Left hindlimb (tissue), 1 donor: ENCODE measurements at regions not wholly inside any gene's neighbourhood (a gene's known extent, or its start where the extent isn't known, plus 50 kb on each side); places are given as distances from the start of the nearest gene placed in this dataset.
A peak's percentile ranks its signal among the peaks of the same experiment; 100 is the strongest.

ENCODE experiments used
- DNase-seq: peaks from one replicate; pipeline ENCODE4 v3.0.0-alpha.2; 2018

DNA sequence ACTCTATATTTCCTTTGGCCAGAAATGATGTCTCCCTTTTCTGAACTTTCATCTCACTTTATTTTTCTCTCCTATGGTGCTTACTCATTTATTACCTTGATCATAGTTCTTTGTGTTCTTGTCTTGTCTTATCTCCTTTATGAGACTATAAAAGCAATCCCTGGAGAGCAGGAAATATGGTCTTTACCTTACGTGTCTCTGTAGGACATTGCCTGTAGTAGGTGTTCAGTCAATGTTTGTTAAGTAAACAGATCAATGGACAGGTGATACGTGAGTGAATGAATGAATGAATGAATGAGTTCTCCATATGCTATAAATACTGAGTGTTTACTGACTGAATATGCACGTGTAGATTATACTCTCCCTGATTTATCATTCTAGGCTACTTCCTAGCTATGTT is 193.7 kb upstream of the HMGA2 start:
- DNase-seq: no peak

DNA sequence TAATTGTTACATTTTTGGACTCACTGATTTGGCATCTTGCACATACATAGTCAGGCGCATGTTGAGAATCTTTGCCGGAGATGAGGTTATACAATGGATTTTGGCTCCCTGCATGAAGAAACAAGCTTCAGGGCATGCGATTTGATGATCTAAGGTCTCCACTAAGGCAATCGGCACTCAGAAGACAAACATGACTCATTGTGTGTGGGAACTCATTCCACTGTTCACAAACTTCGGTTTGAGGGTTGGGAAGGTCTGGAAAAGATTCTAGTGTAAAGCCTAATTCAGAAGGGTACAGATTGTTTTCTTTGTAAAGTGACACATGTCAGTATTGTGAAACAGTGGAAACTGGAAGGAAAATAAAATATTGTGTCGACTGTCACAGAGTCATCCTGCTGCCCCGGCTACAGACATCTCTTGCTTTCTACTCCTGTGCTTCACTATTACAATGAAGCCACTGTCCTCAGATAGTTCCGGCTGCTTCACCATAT is 192.6 kb upstream of the HMGA2 start:
- DNase-seq: peak; percentile 41

DNA sequence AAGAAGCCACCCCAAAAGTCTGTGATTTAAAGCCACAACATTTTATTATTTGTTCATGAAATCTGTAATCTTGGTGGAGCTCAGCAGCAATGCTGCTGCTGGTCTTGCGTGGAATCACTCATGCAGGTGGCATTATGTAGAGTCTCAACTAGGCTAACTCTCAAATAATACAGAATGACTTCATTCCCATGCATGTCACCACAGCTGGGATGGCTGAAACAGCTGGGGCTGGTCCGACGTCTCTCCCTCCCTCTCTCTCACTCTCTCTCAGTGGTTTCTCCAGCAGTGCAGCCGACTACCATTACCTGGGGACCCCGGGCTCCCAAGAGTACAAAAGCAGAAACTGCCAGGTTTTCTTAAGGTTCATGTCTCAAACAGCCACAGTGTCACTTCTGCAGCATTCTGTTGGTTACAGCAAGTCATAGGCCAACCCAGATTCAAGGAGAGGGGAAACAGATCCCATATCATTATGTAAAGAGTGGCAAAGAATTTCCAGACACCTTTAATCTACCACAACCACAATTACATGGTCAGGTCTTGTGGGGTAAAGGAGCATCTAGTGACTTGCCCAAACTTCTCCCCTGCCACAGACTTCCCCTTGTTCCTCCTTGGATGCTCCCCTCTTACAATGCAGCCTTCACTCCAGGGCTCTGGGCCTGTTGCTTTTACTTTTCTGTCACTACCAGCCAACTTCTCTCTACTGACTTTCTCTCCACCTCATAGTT is 192.0 kb upstream of the HMGA2 start:
- no peak for DNase-seq

DNA sequence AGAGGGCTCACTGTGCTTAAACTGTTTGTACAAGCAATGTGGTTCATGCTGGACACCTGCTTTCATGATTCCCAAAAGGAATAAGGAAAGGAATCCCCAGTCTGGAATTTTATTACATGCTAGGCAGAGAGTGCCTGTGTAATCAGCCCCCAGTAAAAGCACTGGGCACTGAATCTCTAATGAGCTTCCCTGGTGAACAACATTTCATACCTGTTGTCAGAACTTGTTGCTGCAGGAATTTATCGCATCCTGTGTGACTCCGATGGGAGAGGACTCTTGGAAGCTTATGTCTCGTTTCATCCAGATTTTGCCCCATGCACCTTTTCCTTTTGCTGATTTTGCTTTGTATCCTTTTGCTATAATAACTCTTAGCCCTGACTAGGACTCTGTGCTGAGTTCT is 190.2 kb upstream of the HMGA2 start:
- no peak for DNase-seq

DNA sequence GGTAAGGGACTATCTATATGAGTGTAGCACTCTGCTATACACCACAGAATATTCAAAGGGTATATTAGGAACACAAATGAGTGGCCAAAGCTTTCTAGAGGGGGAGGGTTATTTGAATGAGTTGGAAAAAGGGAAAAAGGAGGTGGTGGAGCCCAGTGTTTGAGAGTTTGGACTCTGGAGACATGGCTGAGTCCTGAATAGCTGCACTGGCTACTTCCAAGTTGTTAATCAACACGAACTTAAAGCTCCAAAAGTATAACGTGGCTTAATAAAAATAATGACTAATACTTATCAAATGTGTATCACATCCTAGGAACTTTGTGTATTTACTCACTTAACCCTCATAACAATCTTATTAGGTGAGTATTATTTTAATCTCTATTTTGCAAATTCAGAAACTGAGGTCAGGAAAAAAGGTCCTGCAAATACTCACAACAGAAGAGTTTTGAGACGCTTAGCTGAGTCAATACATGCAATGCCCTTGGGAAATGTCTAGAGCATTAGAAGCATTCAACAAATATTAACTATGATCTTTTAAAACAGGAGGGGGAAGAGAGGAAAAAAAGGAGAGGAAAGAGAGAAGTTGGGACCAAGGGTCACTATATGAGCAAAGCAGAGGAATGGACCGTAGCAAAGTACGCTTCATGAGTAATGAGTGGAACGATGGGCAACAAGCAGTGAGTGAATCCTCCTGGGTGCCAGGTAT is 189.5 kb upstream of the HMGA2 start:
- DNase-seq: no peak

DNA sequence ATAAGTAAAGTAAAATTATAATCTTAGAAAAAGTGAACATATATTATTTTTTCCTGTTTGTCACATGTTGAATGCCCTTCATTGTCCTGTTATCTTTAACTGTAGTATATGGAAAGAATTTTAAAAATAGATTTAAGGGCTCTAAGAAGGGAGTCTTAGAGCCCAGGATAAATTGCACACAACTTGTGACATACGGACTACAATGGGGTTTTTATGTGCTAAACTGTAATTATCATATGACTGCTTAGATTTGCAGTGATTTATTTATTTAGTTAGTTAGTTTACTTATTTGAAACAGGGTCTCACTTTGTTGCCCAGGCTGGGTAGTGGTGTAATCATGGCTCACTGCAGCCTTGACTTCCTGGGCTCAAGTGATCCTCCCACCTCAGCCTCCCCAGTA is 187.8 kb upstream of the HMGA2 start:
- DNase-seq: no peak

DNA sequence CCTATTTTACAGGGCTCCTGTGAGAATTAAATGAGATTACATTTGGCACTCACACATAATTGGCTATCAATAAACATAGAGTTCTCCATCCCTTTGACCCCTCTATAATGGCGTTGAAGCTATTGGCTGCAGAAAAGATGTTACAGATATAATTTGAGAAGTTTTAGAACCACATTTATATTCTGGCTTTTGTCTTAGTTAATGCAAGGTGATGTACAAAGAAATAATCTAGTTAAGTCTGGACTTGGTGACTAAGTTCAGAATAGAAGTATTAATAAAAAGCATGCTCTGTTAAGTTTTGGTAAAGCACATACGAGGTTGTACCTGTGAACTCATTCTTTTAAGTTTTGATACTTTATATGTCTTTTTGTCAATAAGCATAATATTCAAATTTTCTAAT is 187.1 kb upstream of the HMGA2 start:
- no peak for DNase-seq

DNA sequence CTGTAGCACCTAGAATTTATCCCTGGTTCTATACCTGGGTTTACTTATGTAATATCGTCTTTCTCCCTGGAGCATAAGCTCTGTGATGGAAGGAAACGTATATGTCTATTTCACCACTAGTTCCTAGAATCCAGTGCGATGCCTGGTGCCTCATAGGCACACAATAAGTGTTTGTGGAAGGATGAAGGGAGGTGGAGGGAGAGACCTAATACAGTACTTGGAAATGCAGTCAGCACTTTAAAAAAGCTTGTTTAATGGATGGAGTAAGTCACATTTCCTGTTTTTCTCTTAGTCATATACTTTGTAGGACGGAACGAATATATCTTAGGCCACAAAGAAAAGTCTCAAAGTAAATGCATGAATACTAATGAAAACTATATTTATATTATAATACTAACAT is 186.5 kb upstream of the HMGA2 start:
- no peak for DNase-seq

DNA sequence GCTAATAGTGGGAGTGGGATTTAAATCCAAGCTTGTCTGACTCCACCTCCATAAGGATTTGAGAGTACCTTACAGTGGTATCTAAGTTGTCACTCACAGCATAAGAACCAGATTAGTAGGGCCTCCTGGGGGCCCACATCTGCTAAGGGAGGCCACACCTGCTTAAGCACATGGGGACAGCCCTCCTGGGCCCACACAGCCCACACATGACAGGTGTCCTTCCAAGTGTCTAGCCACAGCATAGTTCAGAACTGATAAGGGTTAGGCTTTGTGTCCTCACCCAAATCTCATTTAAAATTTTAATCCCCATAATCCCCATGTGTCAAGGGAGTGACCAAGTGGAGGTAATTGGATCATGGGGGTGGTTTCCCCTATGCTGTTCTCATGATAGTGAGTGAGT is 186.0 kb upstream of the HMGA2 start:
- no peak for DNase-seq

DNA sequence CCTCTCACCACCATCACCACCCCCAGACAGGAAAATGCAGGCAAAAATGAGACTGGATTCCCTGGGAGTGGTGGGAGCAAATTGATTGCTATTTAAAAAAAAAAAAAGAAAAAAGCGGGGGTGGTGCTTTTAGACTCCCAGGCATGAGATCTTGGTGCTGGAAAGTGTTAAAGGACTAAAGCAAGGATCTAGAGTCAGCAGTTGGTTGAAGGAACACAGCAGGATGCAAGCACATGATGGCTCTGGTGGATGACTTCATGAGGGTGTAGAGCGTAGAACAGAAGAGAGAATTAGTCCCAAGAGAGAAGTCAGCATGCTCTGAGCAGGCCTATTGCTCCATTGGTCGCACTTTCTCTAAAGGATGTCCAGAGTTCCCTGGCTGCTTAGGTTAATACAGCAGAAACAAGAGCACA is 183.8 kb upstream of the HMGA2 start:
- DNase-seq: no peak

DNA sequence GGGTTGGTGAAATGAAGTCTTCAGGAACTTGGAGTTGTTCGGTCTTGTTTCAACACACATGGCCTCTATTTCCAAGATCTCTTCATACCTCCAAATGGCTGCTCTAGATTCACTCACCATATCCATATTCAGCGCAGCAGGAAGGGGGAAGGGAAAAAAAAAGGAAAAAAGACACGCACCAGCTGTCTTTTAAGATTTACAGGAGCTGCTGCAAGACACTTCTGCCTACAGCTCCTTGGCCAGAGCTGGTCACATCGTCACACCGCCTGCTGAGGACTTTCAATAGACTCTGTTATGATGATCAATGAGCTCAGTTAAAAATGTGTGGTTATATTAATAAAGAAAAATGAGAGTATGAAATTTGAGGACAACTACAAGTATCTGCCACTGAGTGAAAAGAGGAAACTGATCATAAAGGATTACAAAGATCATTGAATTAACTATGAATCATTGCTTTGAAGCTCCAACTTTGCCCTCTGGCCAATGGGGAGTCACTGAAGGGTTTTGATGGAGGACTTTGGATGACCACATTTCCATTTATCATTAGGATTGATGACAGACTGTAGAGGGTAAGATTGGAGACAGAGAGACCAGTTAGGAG is 182.1 kb upstream of the HMGA2 start:
- DNase-seq: no peak

DNA sequence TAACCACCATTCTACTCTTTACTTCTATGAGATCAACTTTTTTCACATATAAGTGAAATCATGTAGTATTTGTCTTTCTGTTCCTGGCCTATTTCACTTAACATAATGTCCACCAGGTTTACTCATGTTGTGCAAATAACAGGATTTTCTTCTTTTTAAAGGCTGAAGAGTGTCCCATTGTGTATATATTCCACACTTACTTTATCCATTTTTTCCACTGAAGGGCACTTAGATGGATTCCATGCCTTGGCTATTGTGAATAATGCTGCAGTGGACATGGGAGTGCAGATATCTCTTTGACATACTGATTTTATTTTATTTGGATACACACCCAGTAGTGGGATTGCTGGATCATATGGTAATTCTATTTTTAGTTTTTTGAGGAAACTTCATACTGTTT is 181.1 kb upstream of the HMGA2 start:
- DNase-seq: no peak

DNA sequence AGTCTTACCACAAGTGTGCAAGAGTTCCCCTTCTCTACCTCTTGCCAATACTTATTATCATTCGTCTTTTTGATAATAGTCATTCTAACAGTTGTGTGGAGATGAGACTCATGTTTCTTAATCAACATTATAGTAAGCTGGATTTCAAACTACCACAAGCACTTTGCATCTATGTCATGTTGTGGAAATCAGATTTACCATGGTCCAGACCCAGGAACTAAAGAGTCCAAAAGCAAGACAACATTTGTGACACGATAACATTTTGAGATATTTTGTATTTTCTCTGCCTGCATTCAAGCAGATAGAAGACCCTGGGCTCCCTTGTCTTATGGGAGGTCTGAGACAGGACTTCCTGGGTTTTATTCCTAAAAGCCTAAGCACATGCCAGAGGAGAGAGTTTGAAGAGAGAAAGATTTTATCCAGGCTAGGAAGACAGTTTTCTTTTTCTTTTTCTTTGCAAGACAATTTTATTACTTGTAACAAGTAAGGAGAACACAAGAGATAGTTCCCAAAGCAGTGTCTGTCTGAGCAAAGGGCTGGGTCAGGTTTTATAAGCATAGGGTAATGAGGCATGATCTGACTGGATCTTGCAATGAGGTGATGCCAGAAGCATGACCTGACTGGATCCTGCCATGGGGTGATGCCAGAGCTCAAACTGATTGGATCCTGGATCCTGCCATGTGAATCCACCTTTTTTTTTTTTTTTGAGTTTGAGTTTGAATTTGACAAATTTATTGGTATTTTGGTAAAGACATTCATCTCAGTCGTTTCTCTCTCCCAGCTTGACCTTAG is 180.5 kb upstream of the HMGA2 start:
- DNase-seq: no peak

DNA sequence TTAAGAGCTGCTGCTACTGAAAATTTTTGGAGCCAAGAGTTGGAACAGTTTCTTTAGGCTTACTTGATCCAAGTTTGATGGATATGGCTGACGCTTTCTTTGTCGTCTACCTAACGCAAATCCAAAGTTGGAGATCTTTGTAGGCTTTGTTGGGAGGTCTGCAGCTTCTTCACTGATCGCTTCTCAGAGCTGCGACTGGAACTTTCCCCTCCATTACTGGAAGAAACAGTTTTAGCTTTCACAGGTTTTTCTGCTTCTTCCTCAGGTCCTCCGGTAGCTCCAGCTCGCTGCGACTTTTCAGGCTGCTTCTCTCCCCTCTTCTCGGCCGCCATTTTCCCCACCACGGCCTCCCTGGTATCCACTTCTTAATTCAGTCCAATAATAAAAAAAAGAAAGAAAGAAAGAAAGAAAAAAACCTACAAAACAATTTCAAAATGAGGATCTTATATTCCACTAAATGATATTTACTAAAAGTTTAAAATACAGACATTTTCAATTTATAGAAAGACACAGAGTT is 178.1 kb upstream of the HMGA2 start:
- no peak for DNase-seq

DNA sequence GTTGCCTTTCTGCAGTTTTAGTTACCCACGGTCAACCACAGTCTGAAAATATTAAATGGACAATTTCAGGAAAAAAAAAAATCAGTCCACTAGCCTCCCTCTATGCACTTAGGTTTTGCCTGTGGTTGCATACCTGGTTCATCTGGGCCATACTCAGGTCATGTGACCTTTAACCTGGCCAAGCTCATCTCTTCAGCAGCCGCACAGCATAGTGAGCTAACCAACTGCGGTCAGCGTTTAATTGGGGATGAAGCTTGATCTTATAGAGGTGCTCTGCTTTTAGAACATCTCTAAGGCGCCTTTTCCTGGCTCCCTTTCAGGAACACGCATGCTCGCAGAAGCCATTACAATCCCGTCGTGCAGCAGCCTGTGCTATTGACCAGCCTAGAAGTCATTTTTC is 177.2 kb upstream of the HMGA2 start:
- DNase-seq: no peak

DNA sequence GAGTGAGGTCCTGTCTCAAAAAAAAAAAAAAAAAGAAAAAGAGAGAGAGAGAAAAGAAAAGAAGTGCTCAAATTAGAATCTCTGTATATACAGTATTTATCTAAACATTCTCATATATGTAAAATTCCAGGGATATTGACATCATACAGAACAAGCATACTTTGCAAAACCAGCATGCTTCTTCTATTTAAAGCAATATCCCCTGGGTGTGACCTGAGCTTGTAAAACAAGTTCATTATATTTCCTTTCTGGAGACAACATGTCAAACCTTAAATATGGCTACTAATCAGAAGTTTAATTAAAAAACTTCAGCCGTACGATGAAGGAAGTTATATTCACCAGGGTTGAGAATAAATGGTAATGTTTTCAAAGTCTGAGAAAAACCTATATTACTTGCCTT is 175.8 kb upstream of the HMGA2 start:
- no peak for DNase-seq

DNA sequence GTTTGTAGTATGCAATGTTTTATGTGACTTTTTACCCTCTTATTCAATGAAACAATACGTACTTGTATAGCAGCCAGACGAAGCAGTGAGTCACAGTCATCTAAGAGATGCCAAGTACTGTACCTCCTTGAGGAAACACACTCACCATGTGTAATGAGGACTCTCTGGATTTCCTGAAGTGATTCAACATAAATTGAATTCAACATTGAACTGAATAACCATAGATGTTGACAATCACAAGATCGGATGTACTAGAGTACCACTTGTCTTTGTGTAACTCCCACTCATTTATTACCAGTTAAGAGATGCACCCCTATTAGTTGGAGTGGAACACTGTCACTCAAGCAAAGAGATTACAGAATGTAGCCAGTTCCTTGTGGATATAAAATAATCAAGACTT is 175.2 kb upstream of the HMGA2 start:
- DNase-seq: no peak

DNA sequence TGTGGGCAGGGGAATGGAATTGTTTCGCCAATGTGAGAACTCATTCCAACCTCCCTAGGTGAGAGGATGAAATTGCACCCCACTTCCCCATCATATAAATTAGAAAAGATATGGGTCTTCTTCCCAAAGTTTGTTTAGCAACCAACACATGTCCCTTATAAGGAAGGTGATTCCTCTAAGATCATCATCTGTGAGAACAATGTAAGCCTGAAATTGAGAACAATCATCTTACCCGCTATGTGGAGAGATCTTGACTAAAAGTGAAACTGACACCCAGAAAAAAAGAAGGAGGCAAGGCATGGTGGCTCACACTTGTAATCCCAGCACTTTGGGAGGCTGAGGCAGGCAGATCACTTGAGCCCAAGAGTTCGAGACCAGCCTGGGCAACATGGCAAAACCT is 173.2 kb upstream of the HMGA2 start:
- DNase-seq: no peak

DNA sequence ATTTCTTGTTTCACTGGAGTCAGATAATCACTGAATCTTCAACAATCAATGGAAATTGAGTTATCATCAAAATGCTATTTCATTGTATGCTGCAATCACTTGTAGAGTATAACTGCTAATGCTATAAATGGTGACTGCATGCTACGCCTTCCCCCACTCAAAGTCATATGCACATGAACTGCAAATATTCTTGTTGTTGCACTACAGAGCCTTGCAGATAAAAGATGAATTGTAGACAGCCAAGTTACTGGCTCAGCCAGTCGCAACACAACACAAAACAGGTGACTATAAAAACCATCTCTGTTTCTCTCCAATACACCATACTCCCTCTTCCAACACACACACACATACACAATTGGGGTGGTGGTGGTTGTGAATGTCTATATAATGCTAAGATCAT is 171.0 kb upstream of the HMGA2 start:
- no peak for DNase-seq

DNA sequence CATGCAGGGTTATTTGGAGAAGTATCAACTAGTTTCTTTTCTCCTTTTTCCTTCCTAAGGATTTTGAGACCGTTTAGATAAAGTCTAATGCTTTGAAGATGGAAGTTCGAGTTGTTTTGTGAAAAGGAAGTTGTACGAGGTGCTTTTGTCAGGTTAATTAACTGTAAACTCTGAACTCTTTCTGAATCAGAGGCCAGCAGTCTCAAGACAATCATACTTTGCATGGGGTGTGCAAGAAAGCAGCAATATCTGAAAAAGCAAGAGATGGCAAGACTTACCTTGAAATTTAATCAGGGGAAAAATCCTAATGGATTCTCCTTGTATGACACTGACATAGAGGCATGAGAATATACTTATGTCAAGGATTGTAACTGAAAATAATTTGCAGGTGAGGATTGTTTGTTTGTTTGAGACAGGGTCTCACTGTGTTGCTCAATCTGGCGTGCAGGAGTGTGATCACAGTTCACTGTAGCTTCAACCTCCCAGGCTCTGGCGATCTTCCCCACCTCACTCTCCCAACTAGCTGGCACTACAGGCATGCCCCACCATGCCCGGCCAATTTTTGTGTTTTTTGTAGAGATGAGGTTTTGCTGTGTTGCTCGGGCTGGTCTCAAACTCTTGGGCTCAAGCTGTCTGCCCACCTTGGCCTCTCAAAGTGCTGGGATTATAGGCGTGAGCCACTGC is 170.2 kb upstream of the HMGA2 start:
- no peak for DNase-seq

DNA sequence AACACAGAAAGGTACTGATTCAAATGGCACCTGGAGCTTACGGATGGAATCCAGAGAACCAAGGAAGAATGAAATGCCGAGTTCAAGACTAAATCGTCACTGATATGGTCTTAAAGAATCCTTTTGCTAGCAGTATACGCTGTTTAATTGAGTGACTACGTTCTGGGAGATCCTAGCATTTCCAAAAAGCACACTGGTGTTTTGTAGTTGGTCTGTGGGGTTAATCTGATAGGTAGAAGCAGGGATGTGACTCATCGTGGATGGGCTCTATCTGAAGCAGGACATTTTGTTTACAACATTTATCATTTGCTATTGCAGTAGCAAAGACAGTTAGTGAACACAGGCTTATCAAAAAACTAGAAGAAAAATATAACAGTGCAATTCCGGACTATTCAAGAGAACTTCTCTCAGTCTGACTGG is 169.2 kb upstream of the HMGA2 start:
- no peak for DNase-seq

DNA sequence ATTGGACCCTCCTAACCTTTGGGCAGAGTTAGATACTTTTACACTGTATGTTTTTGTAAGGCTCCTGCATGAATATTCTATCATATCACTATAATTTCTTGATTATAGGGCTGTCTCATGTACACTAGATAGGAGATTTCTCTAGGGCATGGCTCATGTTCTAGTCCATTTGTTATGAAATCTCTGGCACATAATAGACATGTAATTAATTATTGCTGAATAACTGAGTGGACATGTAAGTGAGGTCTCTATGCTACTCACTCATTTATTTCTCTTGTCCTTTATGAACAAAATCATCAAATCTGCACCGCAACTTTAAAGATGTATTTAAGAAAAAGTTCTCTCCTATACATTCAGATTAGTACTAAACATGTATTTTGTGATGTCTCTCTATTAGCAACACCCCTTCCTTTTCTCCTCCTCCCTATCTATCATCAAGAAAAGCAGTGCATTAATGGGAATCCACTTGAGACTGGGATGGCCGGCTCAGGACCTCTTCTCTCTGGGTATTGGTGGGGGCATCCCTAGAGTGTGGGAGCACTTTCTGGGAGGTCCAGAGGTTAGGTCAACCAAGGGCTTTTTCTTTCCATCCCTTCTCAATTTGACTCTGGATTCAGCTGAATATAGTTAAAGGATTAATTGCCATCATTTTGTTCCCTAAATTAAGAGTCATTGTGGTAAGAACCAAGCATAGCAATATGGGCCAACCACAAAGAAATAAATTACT is 168.0 kb upstream of the HMGA2 start:
- no peak for DNase-seq
